ENCODE measurements at regions not wholly inside any gene's neighbourhood (a gene's known extent, or its start where the extent isn't known, plus 50 kb on each side); places are given as distances from the start of the nearest gene placed in this dataset.

DNA sequence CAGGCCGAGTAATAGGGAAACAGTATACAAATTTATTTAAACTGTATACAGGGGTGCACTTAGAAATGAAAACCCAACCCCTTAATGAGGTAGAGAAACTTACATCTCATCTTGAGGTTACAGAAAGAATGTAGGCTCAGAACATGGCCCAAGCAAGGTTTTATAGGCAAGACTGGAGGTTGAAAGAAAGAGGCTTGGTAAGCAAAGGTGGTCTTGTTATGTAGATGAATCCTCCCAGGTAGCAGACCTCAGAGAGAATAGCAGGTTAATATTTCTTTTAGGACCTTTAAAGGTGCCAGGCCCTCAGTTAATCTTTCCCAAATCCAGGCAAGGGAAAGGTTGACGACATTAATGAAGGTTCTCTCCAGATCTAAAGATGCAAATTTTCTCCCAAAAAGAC lies 1466.8 kb upstream of the PRR20A start:
- Mint-ChIP-seq H3K9me3 (ENCODE audit: unreplicated experiment) (no peaks in the 10 kb centered on the region), H3K27me3 (ENCODE audit: unreplicated experiment) (peaks cover 4% of the 10 kb centered on the region), H3K36me3 (ENCODE audit: low read depth, unreplicated experiment) (no peaks in the 10 kb centered on the region), H3K4me3 (ENCODE audit: unreplicated experiment) (no peak overlapping the region), H3K4me1 (ENCODE audit: unreplicated experiment) (no peaks in the 10 kb centered on the region), H3K27ac (ENCODE audit: unreplicated experiment) (no peak overlapping the region)
- DNase-seq (ENCODE audit: low spot score) = no peak
- TF ChIP-seq, protein P1, sequence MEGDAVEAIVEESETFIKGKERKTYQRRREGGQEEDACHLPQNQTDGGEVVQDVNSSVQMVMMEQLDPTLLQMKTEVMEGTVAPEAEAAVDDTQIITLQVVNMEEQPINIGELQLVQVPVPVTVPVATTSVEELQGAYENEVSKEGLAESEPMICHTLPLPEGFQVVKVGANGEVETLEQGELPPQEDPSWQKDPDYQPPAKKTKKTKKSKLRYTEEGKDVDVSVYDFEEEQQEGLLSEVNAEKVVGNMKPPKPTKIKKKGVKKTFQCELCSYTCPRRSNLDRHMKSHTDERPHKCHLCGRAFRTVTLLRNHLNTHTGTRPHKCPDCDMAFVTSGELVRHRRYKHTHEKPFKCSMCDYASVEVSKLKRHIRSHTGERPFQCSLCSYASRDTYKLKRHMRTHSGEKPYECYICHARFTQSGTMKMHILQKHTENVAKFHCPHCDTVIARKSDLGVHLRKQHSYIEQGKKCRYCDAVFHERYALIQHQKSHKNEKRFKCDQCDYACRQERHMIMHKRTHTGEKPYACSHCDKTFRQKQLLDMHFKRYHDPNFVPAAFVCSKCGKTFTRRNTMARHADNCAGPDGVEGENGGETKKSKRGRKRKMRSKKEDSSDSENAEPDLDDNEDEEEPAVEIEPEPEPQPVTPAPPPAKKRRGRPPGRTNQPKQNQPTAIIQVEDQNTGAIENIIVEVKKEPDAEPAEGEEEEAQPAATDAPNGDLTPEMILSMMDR (IDR thresholded peaks at IDR 0.05; ENCODE audit: unreplicated experiment) = no peak

DNA sequence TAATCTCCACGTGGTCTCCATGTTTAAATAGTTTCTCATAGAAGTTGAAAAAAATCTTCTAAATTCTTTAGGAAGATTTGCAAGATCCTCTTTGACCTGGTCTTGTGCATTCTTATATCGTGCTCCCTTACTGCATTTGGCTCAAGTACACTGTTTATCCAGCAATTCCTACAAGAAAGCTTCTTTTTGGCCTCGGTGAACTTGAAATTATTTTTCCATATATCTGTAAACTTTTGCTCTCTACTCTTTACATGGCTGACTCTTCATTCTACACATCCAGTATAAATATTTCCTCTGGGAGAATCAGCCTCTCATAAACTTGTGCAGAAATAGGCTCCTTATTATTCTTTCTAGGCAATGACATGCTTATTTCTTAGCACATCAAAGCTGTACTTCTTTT lies 1457.9 kb upstream of the PRR20A start:
- Mint-ChIP-seq H3K27ac (ENCODE audit: unreplicated experiment) (no peak overlapping the region), H3K9me3 (ENCODE audit: unreplicated experiment) (no peaks in the 10 kb centered on the region), H3K36me3 (ENCODE audit: low read depth, unreplicated experiment) (no peaks in the 10 kb centered on the region), H3K4me1 (ENCODE audit: unreplicated experiment) (no peaks in the 10 kb centered on the region), H3K27me3 (ENCODE audit: unreplicated experiment) (no peaks in the 10 kb centered on the region), H3K4me3 (ENCODE audit: unreplicated experiment) (no peak overlapping the region)
- TF ChIP-seq, protein P1 (IDR thresholded peaks at IDR 0.05; ENCODE audit: unreplicated experiment) = no peak
- DNase-seq (ENCODE audit: low spot score) = no peak

GRCh38 chr13:55705526-55705925 lies 1435.2 kb upstream of the PRR20A start:
- H3K36me3 Mint-ChIP-seq (ENCODE audit: low read depth, unreplicated experiment) = no peaks in the 10 kb centered on the region
- no peak overlapping the region for H3K4me3 Mint-ChIP-seq (ENCODE audit: unreplicated experiment)
- no peak overlapping the region for H3K27ac Mint-ChIP-seq (ENCODE audit: unreplicated experiment)
- H3K9me3 Mint-ChIP-seq (ENCODE audit: unreplicated experiment) = no peaks in the 10 kb centered on the region
- no peak for DNase-seq (ENCODE audit: low spot score)
- TF ChIP-seq, protein P1 (IDR thresholded peaks at IDR 0.05; ENCODE audit: unreplicated experiment) = no peak
- no peaks in the 10 kb centered on the region for H3K27me3 Mint-ChIP-seq (ENCODE audit: unreplicated experiment)
- peaks cover 6% of the 10 kb centered on the region for H3K4me1 Mint-ChIP-seq (ENCODE audit: unreplicated experiment)

- no peaks in the 10 kb centered on the region for H3K27me3 Mint-ChIP-seq (ENCODE audit: unreplicated experiment)
- H3K4me3 Mint-ChIP-seq (ENCODE audit: unreplicated experiment) = no peak overlapping the region
- H3K4me1 Mint-ChIP-seq (ENCODE audit: unreplicated experiment) = peaks cover 6% of the 10 kb centered on the region
- DNase-seq (ENCODE audit: low spot score) = no peak
- H3K36me3 Mint-ChIP-seq (ENCODE audit: low read depth, unreplicated experiment) = no peaks in the 10 kb centered on the region
- TF ChIP-seq, protein P1 (IDR thresholded peaks at IDR 0.05; ENCODE audit: unreplicated experiment) = no peak
- H3K9me3 Mint-ChIP-seq (ENCODE audit: unreplicated experiment) = no peaks in the 10 kb centered on the region
- no peak overlapping the region for H3K27ac Mint-ChIP-seq (ENCODE audit: unreplicated experiment)
These were observed 1434.7 kb upstream of the PRR20A start for GRCh38 chr13:55705971-55706370.

GRCh38 chr13:55714120-55714519 lies 1426.6 kb upstream of the PRR20A start:
- Mint-ChIP-seq H3K27me3 (ENCODE audit: unreplicated experiment) (no peaks in the 10 kb centered on the region), H3K27ac (ENCODE audit: unreplicated experiment) (no peak overlapping the region)
- TF ChIP-seq, protein P1 (IDR thresholded peaks at IDR 0.05; ENCODE audit: unreplicated experiment) = no peak

More at GRCh38 chr13:55714120-55714519, 1426.6 kb upstream of the PRR20A start:
- no peaks in the 10 kb centered on the region for H3K9me3 Mint-ChIP-seq (ENCODE audit: unreplicated experiment)
- H3K36me3 Mint-ChIP-seq (ENCODE audit: low read depth, unreplicated experiment) = no peaks in the 10 kb centered on the region
- no peak for DNase-seq (ENCODE audit: low spot score)
- H3K4me3 Mint-ChIP-seq (ENCODE audit: unreplicated experiment) = no peak overlapping the region
- no peaks in the 10 kb centered on the region for H3K4me1 Mint-ChIP-seq (ENCODE audit: unreplicated experiment)
